ENCODE measurements at regions not wholly inside any gene's neighbourhood (a gene's known extent, or its start where the extent isn't known, plus 50 kb on each side); places are given as distances from the start of the nearest gene placed in this dataset.

DNA sequence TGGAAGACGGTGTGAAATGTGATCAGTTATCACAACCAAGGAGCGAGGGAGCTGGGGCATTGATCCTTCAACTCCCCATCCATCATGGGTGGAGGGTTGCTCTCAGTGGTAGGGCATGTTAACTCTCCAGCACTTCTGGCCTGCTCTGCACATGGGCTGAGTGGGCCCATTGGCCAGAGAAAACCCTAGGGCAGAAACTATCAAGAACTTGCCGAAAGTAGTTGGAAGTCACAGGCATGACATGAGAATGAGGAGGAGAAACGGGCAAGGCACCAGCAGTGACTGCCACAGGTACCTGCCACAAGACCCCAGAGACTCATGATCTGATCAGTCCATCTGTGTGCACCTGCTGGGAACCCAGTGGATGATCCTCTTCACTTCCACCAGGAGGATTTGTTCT lies 50.9 kb upstream of the CXCL14 start:
- no peak for DNase-seq (ENCODE audit: extremely low read depth, low read depth)
- TF ChIP-seq, protein P1, sequence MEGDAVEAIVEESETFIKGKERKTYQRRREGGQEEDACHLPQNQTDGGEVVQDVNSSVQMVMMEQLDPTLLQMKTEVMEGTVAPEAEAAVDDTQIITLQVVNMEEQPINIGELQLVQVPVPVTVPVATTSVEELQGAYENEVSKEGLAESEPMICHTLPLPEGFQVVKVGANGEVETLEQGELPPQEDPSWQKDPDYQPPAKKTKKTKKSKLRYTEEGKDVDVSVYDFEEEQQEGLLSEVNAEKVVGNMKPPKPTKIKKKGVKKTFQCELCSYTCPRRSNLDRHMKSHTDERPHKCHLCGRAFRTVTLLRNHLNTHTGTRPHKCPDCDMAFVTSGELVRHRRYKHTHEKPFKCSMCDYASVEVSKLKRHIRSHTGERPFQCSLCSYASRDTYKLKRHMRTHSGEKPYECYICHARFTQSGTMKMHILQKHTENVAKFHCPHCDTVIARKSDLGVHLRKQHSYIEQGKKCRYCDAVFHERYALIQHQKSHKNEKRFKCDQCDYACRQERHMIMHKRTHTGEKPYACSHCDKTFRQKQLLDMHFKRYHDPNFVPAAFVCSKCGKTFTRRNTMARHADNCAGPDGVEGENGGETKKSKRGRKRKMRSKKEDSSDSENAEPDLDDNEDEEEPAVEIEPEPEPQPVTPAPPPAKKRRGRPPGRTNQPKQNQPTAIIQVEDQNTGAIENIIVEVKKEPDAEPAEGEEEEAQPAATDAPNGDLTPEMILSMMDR (IDR thresholded peaks at IDR 0.05; ENCODE audit: low read depth, low read length), result no peak

DNA sequence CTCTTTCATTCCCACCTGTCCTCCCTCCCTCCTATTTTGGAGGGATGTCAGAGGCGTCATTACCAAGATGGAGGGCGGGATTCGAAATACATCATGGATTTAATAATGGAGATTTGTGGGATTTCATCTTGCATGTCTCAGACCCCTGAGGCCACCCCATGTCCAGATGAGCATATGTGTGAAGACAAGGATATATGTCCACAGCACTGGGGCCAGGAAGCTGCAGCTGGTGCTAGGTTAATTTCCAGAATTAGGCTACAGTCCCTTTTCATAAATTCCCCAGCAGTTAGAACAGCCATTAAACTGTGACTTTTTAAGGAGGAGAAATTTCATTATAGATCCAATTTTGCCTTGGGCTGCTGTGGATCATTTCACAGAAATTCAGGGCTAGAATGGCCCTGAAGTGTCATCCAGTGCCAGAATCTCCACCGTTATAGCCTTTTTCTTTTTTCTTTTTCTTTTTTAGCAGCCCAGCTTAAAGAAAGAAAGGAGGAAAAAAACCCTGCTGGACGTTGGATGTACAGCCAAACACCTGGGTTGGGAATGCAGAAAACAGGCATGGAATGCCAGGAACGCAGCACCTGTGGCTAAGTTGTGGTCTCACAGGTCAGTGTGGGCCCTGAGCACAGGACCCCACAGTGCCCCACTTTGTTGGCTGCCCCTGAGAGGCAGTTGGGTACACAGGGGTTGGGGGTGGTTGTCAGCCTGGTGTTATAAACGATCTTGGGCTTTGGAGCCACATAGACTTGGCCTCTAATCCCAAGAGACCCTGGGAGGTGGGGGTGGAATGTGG lies 50.2 kb upstream of the CXCL14 start:
- TF ChIP-seq, protein P1 (IDR thresholded peaks at IDR 0.05; ENCODE audit: low read depth, low read length), result no peak
- no peak for DNase-seq (ENCODE audit: extremely low read depth, low read depth)

Data from AG09319 (cell line).